ENCODE measurements at regions not wholly inside any gene's neighbourhood (a gene's known extent, or its start where the extent isn't known, plus 50 kb on each side); places are given as distances from the start of the nearest gene placed in this dataset.
A peak's percentile ranks its signal among the peaks of the same experiment; 100 is the strongest.

DNA sequence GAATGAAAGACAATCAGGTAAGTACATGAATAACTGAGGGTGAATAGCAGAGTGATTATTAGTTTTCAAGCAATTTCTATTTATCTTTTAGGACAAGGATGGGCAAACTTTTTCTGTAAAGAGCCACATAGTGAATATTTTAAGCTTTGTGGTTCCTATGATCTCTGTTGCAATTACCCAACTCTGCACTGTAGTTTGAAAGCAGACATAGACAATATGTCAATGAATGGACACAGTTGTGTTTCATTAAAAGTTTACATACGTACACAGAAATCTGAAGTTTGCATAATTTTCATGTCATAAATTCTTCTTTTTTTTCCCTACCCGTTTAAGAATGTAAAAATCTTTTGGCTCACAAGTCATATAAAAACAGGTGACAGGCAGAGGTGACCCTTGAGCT, 71.4 kb downstream of the ZNF281 start:
- H3K36me3 ChIP-seq, result no peaks in the 10 kb centered on the region
- H3K27me3 ChIP-seq (replicated peaks in 1 of 7), result no peaks in the 10 kb centered on the region
- WGBS, 5 donors, result 69 to 77% (median 76%) methylated on average over 2 of the region's 2 CpGs
- H3K27ac ChIP-seq, result peak overlapping the region in 4 of 8 donors; percentile 40 to 74 (median 59)
- H3K9me3 ChIP-seq, result no peaks in the 10 kb centered on the region
- TF ChIP-seq POLR2A (IDR thresholded peaks at IDR 0.05) (no peak), POLR2AphosphoS5 (IDR thresholded peaks at IDR 0.05) (no peak)
- TF ChIP-seq, protein P1, sequence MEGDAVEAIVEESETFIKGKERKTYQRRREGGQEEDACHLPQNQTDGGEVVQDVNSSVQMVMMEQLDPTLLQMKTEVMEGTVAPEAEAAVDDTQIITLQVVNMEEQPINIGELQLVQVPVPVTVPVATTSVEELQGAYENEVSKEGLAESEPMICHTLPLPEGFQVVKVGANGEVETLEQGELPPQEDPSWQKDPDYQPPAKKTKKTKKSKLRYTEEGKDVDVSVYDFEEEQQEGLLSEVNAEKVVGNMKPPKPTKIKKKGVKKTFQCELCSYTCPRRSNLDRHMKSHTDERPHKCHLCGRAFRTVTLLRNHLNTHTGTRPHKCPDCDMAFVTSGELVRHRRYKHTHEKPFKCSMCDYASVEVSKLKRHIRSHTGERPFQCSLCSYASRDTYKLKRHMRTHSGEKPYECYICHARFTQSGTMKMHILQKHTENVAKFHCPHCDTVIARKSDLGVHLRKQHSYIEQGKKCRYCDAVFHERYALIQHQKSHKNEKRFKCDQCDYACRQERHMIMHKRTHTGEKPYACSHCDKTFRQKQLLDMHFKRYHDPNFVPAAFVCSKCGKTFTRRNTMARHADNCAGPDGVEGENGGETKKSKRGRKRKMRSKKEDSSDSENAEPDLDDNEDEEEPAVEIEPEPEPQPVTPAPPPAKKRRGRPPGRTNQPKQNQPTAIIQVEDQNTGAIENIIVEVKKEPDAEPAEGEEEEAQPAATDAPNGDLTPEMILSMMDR (IDR thresholded peaks at IDR 0.05 in 8 of 11, conservative IDR thresholded peaks at IDR 0.05 in 3 of 11), result no peak
- intact Hi-C loops (cut with DNase I; ENCODE audit: low total_unique reads), result no loop called here
- no peak for DNase-seq
- H3K4me3 ChIP-seq, result no peak overlapping the region
- H3K4me1 ChIP-seq, result peaks cover 0 to 24% (median 11%) of the 10 kb centered on the region in 6 donors

DNA sequence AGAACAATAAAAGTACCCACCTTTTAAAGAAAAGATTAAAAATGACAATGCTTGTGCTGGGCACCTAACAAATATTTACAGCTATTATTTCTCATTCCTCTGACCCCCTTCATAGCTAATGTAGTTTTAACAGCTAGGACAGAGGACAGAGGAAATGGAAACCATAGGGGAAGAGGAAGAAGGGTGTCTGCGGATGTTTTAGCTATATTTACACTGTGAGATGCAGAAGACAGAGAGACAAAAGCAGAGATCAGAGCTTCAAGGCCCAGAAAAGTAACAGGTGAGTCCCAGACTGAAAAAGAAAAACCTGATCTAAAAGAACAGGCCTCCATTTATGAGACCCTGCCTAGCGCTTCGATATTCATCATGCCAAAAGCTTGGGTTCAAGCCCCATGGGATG, 72.0 kb downstream of the ZNF281 start:
- intact Hi-C loops (cut with DNase I; ENCODE audit: low total_unique reads), result loop anchor here (2.0 kb wide), 1 partner anchor 13 kb away; no protein-coding TSS in a partner anchor

DNA sequence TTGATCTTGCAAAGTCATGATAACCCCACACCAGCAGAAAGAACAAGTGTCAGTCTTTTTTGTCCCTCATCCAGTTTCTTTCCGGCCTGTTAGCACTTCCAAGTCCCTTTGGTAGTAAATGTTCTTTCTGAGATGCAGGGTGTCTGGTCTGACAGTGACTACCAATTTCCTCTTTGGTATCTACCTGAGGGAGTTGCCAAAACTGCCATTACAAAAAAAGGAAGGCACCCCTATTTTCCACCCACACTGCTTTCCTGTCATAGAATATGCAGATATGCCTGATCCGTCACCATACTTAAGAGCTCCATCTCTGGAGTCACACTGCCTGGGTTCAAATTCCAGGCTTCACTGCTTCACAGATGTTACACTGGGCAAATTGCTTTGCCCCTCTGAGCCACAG, 72.4 kb downstream of the ZNF281 start:
- WGBS, 5 donors, result 49 to 68% (median 56%) methylated on average over 2 of the region's 2 CpGs
- no peaks in the 10 kb centered on the region for H3K36me3 ChIP-seq
- H3K27ac ChIP-seq, result peak overlapping the region in 5 of 8 donors; percentile 40 to 74 (median 55)
- no peak for DNase-seq
- TF ChIP-seq POLR2A (IDR thresholded peaks at IDR 0.05), result no peak
- TF ChIP-seq POLR2AphosphoS5 (IDR thresholded peaks at IDR 0.05), result no peak
- TF ChIP-seq, protein P1 (IDR thresholded peaks at IDR 0.05 in 8 of 11, conservative IDR thresholded peaks at IDR 0.05 in 3 of 11), result no peak
- H3K9me3 ChIP-seq, result no peaks in the 10 kb centered on the region
- peaks cover 0 to 24% (median 11%) of the 10 kb centered on the region in 6 donors for H3K4me1 ChIP-seq
- intact Hi-C loops (cut with DNase I; ENCODE audit: low total_unique reads), result loop anchor here (2.0 kb wide), 1 partner anchor 13 kb away; no protein-coding TSS in a partner anchor
- no peaks in the 10 kb centered on the region for H3K27me3 ChIP-seq (replicated peaks in 1 of 7)
- peak overlapping the region in 1 of 8 donors; percentile 15 for H3K4me3 ChIP-seq

More for the DNA sequence above, 72.0 kb downstream of the ZNF281 start:
- Histone ChIP-seq H3K9me3 (no peaks in the 10 kb centered on the region), H3K27ac (peak overlapping the region in 5 of 8 donors; percentile 40 to 74 (median 55)), H3K4me3 (peak overlapping the region in 1 of 8 donors; percentile 15), H3K4me1 (peaks cover 0 to 24% (median 11%) of the 10 kb centered on the region in 6 donors), H3K27me3 (replicated peaks in 1 of 7) (no peaks in the 10 kb centered on the region), H3K36me3 (no peaks in the 10 kb centered on the region)
- no peak for DNase-seq
- WGBS, 5 donors, result 37 to 73% (median 65%) methylated on average over 3 of the region's 3 CpGs
- TF ChIP-seq, protein P1 (IDR thresholded peaks at IDR 0.05 in 8 of 11, conservative IDR thresholded peaks at IDR 0.05 in 3 of 11), result no peak
- TF ChIP-seq POLR2AphosphoS5 (IDR thresholded peaks at IDR 0.05) (no peak), POLR2A (IDR thresholded peaks at IDR 0.05) (no peak)

DNA sequence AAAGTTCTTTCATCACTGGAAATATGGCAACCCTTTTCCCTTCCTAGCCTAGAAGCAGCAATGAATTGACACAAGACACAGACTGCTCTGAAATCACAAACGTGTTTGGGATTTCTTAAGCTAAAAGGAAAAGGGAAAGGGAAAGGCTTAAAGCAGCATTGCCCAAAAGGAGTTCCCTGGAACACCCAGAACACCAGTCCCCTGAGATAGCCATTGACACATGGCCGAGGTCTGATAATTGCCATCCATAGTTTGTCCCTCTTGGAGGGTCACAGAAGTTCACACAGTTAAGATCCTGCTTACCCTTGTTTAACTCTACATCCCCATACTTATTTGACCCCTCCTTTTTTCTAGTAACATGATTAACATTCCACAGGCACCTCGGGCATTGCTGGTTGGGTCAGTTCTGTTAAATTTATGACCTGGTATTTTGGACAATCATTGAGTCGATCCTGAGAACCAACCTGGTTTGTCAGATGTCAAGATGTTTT, 72.9 kb downstream of the ZNF281 start:
- Histone ChIP-seq H3K36me3 (no peaks in the 10 kb centered on the region), H3K9me3 (no peaks in the 10 kb centered on the region), H3K27me3 (replicated peaks in 1 of 7) (no peaks in the 10 kb centered on the region), H3K27ac (peak overlapping the region in 4 of 8 donors; percentile 50 to 74 (median 62)), H3K4me1 (peaks cover 0 to 24% (median 11%) of the 10 kb centered on the region in 6 donors), H3K4me3 (peak overlapping the region in 1 of 8 donors; percentile 15)
- 45 to 61% (median 51%) methylated on average over 4 of the region's 4 CpGs for WGBS, 5 donors
- TF ChIP-seq, protein P1 (IDR thresholded peaks at IDR 0.05 in 8 of 11, conservative IDR thresholded peaks at IDR 0.05 in 3 of 11), result no peak
- TF ChIP-seq POLR2A (IDR thresholded peaks at IDR 0.05) (no peak), POLR2AphosphoS5 (IDR thresholded peaks at IDR 0.05) (no peak)
- no peak for DNase-seq
- intact Hi-C loops (cut with DNase I; ENCODE audit: low total_unique reads), result loop anchor here (2.0 kb wide), 1 partner anchor 14 kb away; no protein-coding TSS in a partner anchor
